MCF 10A (cell line): ENCODE measurements at regions not wholly inside any gene's neighbourhood (a gene's known extent, or its start where the extent isn't known, plus 50 kb on each side); places are given as distances from the start of the nearest gene placed in this dataset.

Experiments
- BruUV-seq: library from RNA; stranded (reverse); fragments of 400-500 nt; replicated peaks from 2 replicates; lab custom pipeline; 2021; lab: Mats Ljungman, UMichigan
- CTCF ChIA-PET: fragments of 300-600 bp; sonication (Branson Sonifier 250); formaldehyde crosslinking; extraction: SDS; loops from one replicate; lab custom pipeline; 2021; ENCODE audit warnings: antibody characterized with exemption, inconsistent platforms; lab: Yijun Ruan, JAX
- POLR2A ChIA-PET: fragments of 300-600, 350-650 bp; sonication (Branson Sonifier 250); formaldehyde crosslinking; extraction: SDS; loops from one replicate; lab custom pipeline; 2020; ENCODE audit warnings: antibody characterized with exemption, inconsistent platforms; lab: Yijun Ruan, JAX
- DNase-seq: peaks from one replicate; pipeline ENCODE4 v3.0.0-alpha.2; 2018; ENCODE audit not compliant: unreplicated experiment
- H3K27ac Mint-ChIP-seq: one replicate; pipeline ENCODE4 v1.8.0; 2022; ENCODE audit warnings: mild to moderate bottlenecking, low read depth, mixed read lengths; ENCODE audit not compliant: unreplicated experiment
- H3K27me3 Mint-ChIP-seq: one replicate; pipeline ENCODE4 v1.8.0; 2022; ENCODE audit warnings: mixed read lengths; ENCODE audit not compliant: insufficient read depth, unreplicated experiment
- H3K36me3 Mint-ChIP-seq: one replicate; pipeline ENCODE4 v1.8.0; 2022; ENCODE audit warnings: mild to moderate bottlenecking, moderate library complexity, mixed read lengths; ENCODE audit not compliant: insufficient read depth, unreplicated experiment
- H3K4me1 Mint-ChIP-seq: one replicate; pipeline ENCODE4 v1.8.0; 2022; ENCODE audit warnings: mixed read lengths; ENCODE audit not compliant: insufficient read depth, unreplicated experiment
- H3K4me3 Mint-ChIP-seq: one replicate; pipeline ENCODE4 v1.8.0; 2022; ENCODE audit warnings: mild to moderate bottlenecking, moderate library complexity, mixed read lengths; ENCODE audit not compliant: unreplicated experiment
- H3K9me3 Mint-ChIP-seq: one replicate; pipeline ENCODE4 v1.8.0; 2022; ENCODE audit warnings: mixed read lengths; ENCODE audit not compliant: unreplicated experiment
- intact Hi-C: fragments of 100-400 bp; cut with micrococcal nuclease; formaldehyde crosslinking; loops from 2 replicates; pipeline ENCODE4 v1.14.1; 2022
- TF ChIP-seq, protein P1 (sequence below): fragments of 200-600 bp; IDR thresholded peaks from one replicate; pipeline ENCODE4 v1.8.0; 2022; ENCODE audit warnings: antibody characterized with exemption, mild to moderate bottlenecking; ENCODE audit not compliant: unreplicated experiment

DNA sequence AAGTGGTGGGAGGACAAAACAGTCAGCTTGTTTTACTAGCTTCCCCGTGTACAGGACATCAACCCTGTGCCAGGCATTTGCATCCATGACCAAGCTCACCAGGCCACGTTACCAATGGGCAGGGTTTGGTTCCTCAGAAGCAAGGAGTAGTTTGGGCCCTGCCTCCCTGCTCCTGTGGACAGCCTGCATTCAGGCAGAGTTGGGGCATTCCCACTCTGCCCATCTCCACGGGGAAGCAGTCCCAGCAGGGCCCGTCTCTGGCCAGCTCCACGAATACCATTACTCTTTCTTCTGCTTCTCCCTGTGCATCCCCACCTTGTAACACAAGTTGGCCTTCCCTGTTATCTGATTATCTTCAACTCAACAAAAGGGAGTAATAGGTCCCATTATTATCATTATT, 54.0 kb upstream of the RIOK3 start:
- Mint-ChIP-seq H3K4me3 (no peak overlapping the region), H3K27me3 (no peaks in the 10 kb centered on the region), H3K4me1 (peaks cover 8% of the 10 kb centered on the region), H3K27ac (no peak overlapping the region), H3K36me3 (no peaks in the 10 kb centered on the region), H3K9me3 (no peaks in the 10 kb centered on the region)
- ChIA-PET POLR2A (interaction anchor here (1.8 kb wide), 1 partner anchor 24 kb away, joined by 4 read pairs; no protein-coding TSS in a partner anchor), CTCF (interaction anchor here (0.6 to 1.9 kb wide), 5 partner anchors 13 to 368 kb away, joined by 3 to 8 read pairs (median 3); no protein-coding TSS in a partner anchor)
- intact Hi-C loops = no loop called here
- no TSS peak for BruUV-seq
- TF ChIP-seq, protein P1, sequence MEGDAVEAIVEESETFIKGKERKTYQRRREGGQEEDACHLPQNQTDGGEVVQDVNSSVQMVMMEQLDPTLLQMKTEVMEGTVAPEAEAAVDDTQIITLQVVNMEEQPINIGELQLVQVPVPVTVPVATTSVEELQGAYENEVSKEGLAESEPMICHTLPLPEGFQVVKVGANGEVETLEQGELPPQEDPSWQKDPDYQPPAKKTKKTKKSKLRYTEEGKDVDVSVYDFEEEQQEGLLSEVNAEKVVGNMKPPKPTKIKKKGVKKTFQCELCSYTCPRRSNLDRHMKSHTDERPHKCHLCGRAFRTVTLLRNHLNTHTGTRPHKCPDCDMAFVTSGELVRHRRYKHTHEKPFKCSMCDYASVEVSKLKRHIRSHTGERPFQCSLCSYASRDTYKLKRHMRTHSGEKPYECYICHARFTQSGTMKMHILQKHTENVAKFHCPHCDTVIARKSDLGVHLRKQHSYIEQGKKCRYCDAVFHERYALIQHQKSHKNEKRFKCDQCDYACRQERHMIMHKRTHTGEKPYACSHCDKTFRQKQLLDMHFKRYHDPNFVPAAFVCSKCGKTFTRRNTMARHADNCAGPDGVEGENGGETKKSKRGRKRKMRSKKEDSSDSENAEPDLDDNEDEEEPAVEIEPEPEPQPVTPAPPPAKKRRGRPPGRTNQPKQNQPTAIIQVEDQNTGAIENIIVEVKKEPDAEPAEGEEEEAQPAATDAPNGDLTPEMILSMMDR = no peak
- DNase-seq = no peak

DNA sequence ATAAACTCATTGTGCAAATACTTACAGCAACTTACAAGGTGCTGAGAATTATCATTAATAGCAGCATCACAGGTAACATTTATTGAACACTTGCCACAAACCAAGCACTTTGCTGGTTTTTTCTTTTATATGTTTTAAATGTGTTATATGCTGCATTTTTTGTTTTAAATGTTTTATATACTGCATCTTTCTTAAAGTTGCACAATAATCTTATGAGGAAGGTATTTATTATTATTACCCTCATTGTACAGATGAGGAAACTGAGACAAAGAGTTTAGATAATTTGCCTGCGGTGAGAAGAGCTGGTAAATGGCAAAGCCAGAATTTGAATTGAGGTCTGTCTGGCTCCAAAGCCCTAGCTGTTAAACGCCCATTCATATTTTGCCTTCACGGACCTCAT, 52.2 kb upstream of the RIOK3 start:
- no peak overlapping the region for H3K4me3 Mint-ChIP-seq
- DNase-seq = no peak
- no peaks in the 10 kb centered on the region for H3K27me3 Mint-ChIP-seq
- H3K27ac Mint-ChIP-seq = no peak overlapping the region
- intact Hi-C loops = no loop called here
- no peaks in the 10 kb centered on the region for H3K9me3 Mint-ChIP-seq
- BruUV-seq = no TSS peak
- H3K4me1 Mint-ChIP-seq = peaks cover 8% of the 10 kb centered on the region
- ChIA-PET CTCF (interaction anchor here (0.9 kb wide), 1 partner anchor 10 kb away, joined by 5 read pairs; no protein-coding TSS in a partner anchor), POLR2A (no interaction called here)
- H3K36me3 Mint-ChIP-seq = no peaks in the 10 kb centered on the region
- TF ChIP-seq, protein P1 = no peak

DNA sequence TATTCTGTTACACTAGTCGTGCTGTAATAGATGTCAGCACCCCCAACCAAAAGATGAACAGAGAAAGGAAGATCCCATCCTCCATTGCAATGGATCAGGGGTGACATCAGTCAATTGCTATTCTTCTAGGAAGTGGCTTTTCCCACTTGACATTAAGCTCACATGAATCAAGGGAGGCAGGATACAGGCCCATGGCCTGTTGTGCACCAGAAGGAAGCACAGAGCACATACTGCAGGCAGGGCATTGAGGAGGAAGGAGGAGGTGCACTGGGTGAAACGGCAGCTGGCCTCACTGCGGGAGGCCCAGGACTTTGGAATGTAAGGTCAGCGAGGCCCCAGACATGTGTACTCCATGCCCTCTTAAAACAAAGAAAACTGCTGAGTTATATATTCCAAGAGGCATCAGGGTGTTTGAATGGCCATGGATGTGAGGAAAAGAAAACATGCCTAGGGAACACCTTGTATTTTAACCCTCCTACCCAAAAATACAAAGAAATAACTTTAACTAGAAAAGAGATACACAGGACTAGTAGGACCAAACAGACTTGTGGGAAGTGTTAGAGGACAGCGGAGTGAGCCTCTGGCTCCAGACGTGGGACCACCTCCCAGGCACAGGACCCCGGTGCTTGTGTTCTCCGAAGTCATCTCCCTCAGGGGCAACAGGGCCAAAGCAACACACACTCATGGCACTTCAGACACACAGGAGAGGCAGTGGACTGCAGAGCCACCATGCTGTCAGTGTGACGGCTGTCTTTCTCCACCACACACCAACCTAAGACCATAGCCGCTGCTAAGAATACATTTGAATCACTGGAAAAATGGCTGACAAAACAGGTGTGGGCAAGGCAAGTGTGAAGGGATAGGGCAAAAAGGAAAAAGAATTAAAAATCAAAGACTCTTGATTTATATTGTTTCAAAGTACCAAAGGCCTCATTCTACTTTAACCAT, 51.4 kb upstream of the RIOK3 start:
- Mint-ChIP-seq H3K4me1 (peaks cover 8% of the 10 kb centered on the region), H3K4me3 (no peak overlapping the region), H3K36me3 (no peaks in the 10 kb centered on the region), H3K27ac (no peak overlapping the region), H3K9me3 (no peaks in the 10 kb centered on the region), H3K27me3 (no peaks in the 10 kb centered on the region)
- no TSS peak for BruUV-seq
- POLR2A ChIA-PET = no interaction called here
- CTCF ChIA-PET = interaction anchor here (0.9 kb wide), 1 partner anchor 10 kb away, joined by 5 read pairs; no protein-coding TSS in a partner anchor
- DNase-seq = peak; percentile 26
- TF ChIP-seq, protein P1 = no peak
- intact Hi-C loops = no loop called here
